ENCODE measurements at regions not wholly inside any gene's neighbourhood (a gene's known extent, or its start where the extent isn't known, plus 50 kb on each side); places are given as distances from the start of the nearest gene placed in this dataset.

- no peak for DNase-seq
These were observed 152.0 kb upstream of the PEX5L start for GRCh38 chr3:180188512-180189309.

GRCh38 chr3:180189310-180189648, 152.5 kb upstream of the PEX5L start:
- DNase-seq, result no peak

GRCh38 chr3:180196658-180197057, 159.9 kb upstream of the PEX5L start:
- DNase-seq, result no peak

GRCh38 chr3:180199417-180199995, 162.8 kb upstream of the PEX5L start:
- DNase-seq, result no peak

GRCh38 chr3:180215866-180216265, 179.1 kb upstream of the PEX5L start:
- no peak for DNase-seq

GRCh38 chr3:180223268-180223667, 186.5 kb upstream of the PEX5L start:
- DNase-seq, result no peak

GRCh38 chr3:180229113-180229512, 192.4 kb upstream of the PEX5L start:
- DNase-seq, result no peak

GRCh38 chr3:180239939-180240338, 203.2 kb upstream of the PEX5L start:
- no peak for DNase-seq

- DNase-seq, result no peak
These were observed 210.0 kb upstream of the PEX5L start for GRCh38 chr3:180246688-180247195.

- DNase-seq, result no peak
These were observed 213.4 kb upstream of the PEX5L start for GRCh38 chr3:180250172-180250571.

- no peak for DNase-seq
These were observed 215.9 kb upstream of the PEX5L start for GRCh38 chr3:180252683-180253082.

- no peak for DNase-seq
These were observed 216.5 kb upstream of the PEX5L start for GRCh38 chr3:180253283-180253682.

GRCh38 chr3:180264479-180264878, 227.7 kb upstream of the PEX5L start:
- no peak for DNase-seq

- DNase-seq, result no peak
These were observed 228.8 kb upstream of the PEX5L start for GRCh38 chr3:180265551-180265950.

- DNase-seq, result no peak
These were observed 230.6 kb upstream of the PEX5L start for GRCh38 chr3:180267202-180267843.

GRCh38 chr3:180274536-180274935, 237.8 kb upstream of the PEX5L start:
- DNase-seq, result no peak

- DNase-seq, result no peak
These were observed 238.4 kb upstream of the PEX5L start for GRCh38 chr3:180275176-180275575.

GRCh38 chr3:180277041-180277440, 240.3 kb upstream of the PEX5L start:
- no peak for DNase-seq

GRCh38 chr3:180278583-180279188, 241.9 kb upstream of the PEX5L start:
- DNase-seq, result no peak

GRCh38 chr3:180280555-180280954, 243.8 kb upstream of the PEX5L start:
- DNase-seq, result no peak

- no peak for DNase-seq
These were observed 245.6 kb upstream of the PEX5L start for GRCh38 chr3:180282386-180282785.

GRCh38 chr3:180283251-180283650, 246.5 kb upstream of the PEX5L start:
- no peak for DNase-seq

- DNase-seq, result no peak
These were observed 247.8 kb upstream of the PEX5L start for GRCh38 chr3:180284331-180285110.

Measured in NCI-H526 (cell line).